Neural cell (in vitro differentiated cells): ENCODE measurements at regions not wholly inside any gene's neighbourhood (a gene's known extent, or its start where the extent isn't known, plus 50 kb on each side); places are given as distances from the start of the nearest gene placed in this dataset.

Source experiments
- H2AFZ ChIP-seq: fragments of 200-600, 300-800 bp; sonication (generic), shearing (Covaris generic); 2 replicates; pipeline ENCODE4 v1.6.0; 2014; ENCODE audit warnings: low read depth, mild to moderate bottlenecking, antibody characterized with exemption, low read length, moderate library complexity
- H3F3A ChIP-seq: fragments of 200-600 bp; shearing (Covaris generic); 2 replicates; pipeline ENCODE4 v1.6.1; 2016; ENCODE audit warnings: mild to moderate bottlenecking, moderate library complexity, mixed read lengths, antibody characterized with exemption, low read length; ENCODE audit not compliant: insufficient read depth, poor library complexity, severe bottlenecking
- H3K27ac ChIP-seq: fragments of 200-600, 300-800 bp; sonication (generic), shearing (Covaris generic); 2 replicates; pipeline ENCODE4 v1.5.1; 2014; ENCODE audit warnings: mild to moderate bottlenecking, low read length, moderate library complexity
- H3K27me3 ChIP-seq: fragments of 300-800, 200-600 bp; sonication (generic), shearing (Covaris generic); 2 replicates; pipeline ENCODE4 v1.6.0; 2014; ENCODE audit warnings: mild to moderate bottlenecking, low read depth, low read length, moderate library complexity; ENCODE audit not compliant: insufficient read depth
- H3K36me3 ChIP-seq: fragments of 300-800, 200-600 bp; sonication (generic), shearing (Covaris generic); 2 replicates; pipeline ENCODE4 v1.5.1; 2014; ENCODE audit warnings: mild to moderate bottlenecking, antibody characterized with exemption, low read length, moderate library complexity; ENCODE audit not compliant: insufficient read depth
- H3K4me2 ChIP-seq: fragments of 300-800, 200-600 bp; sonication (generic), shearing (Covaris generic); 2 replicates; pipeline ENCODE4 v1.6.0; 2014; ENCODE audit warnings: mild to moderate bottlenecking, low read length
- H3K4me3 ChIP-seq: fragments of 300-800, 200-600 bp; sonication (generic), shearing (Covaris generic); 2 replicates; pipeline ENCODE4 v1.5.1; 2014; ENCODE audit warnings: mild to moderate bottlenecking, low read length, moderate library complexity
- H3K79me2 ChIP-seq: fragments of 200-600 bp; shearing (Covaris generic); replicated peaks from 2 replicates; pipeline ENCODE4 v1.6.0; 2014; ENCODE audit warnings: mild to moderate bottlenecking, low read length, moderate library complexity; ENCODE audit not compliant: insufficient read depth
- H3K9ac ChIP-seq: fragments of 300-800, 200-600 bp; sonication (generic), shearing (Covaris generic); 2 replicates; pipeline ENCODE4 v1.6.1; 2016; ENCODE audit warnings: mild to moderate bottlenecking, low read length, mixed read lengths
- H3K9me2 ChIP-seq: fragments of 200-600 bp; shearing (Covaris generic); 2 replicates; pipeline ENCODE4 v1.6.1; 2016; ENCODE audit warnings: mild to moderate bottlenecking, low read length, mixed read lengths; ENCODE audit not compliant: insufficient read depth
- H3K9me3 ChIP-seq: fragments of 200-600, 300-800 bp; sonication (generic), shearing (Covaris generic); 2 replicates; pipeline ENCODE4 v1.6.1; 2016; ENCODE audit warnings: mild to moderate bottlenecking, mixed run types, low read length, moderate library complexity, mixed read lengths
- H4K20me1 ChIP-seq: fragments of 200-600 bp; shearing (Covaris generic); 2 replicates; pipeline ENCODE4 v1.6.1; 2016; ENCODE audit warnings: mild to moderate bottlenecking, mixed run types; ENCODE audit not compliant: insufficient read depth
- CTCF ChIP-seq: fragments of 450-650 bp; IDR thresholded peaks from 2 replicates; pipeline ENCODE4 v1.5.1; 2014; ENCODE audit warnings: antibody characterized with exemption, mild to moderate bottlenecking, moderate library complexity; ENCODE audit not compliant: poor library complexity, severe bottlenecking
- EP300 ChIP-seq: fragments of 450-650 bp; conservative IDR thresholded peaks from 2 replicates; pipeline ENCODE4 v1.6.1; 2014; ENCODE audit warnings: antibody characterized with exemption, mild to moderate bottlenecking, moderate library complexity; ENCODE audit not compliant: poor library complexity, severe bottlenecking
- EZH2 ChIP-seq: fragments of 200-600, 300-800 bp; shearing (Covaris generic), sonication (generic); IDR thresholded peaks from 2 replicates; pipeline ENCODE4 v1.6.1; 2014; ENCODE audit warnings: antibody characterized with exemption, low read length, borderline replicate concordance, mild to moderate bottlenecking; ENCODE audit not compliant: insufficient read depth, poor library complexity, severe bottlenecking
- MXI1 ChIP-seq: fragments of 450-650 bp; conservative IDR thresholded peaks from 2 replicates; pipeline ENCODE4 v1.6.1; 2014; ENCODE audit warnings: antibody characterized with exemption, mild to moderate bottlenecking; ENCODE audit not compliant: poor library complexity, severe bottlenecking
- POLR2AphosphoS5 ChIP-seq: IDR thresholded peaks from 2 replicates; pipeline ENCODE4 v1.6.1; 2012
- RAD21 ChIP-seq: fragments of 450-650 bp; conservative IDR thresholded peaks from 2 replicates; pipeline ENCODE4 v1.6.1; 2014; ENCODE audit warnings: antibody characterized with exemption, mild to moderate bottlenecking, moderate library complexity
- REST ChIP-seq: IDR thresholded peaks from 2 replicates; pipeline ENCODE4 v1.6.1; 2012; ENCODE audit warnings: borderline replicate concordance
- SMC3 ChIP-seq: fragments of 450-650 bp; conservative IDR thresholded peaks from 2 replicates; pipeline ENCODE4 v1.6.1; 2014; ENCODE audit warnings: antibody characterized with exemption, mild to moderate bottlenecking, moderate library complexity; ENCODE audit not compliant: poor library complexity
- TAF1 ChIP-seq: IDR thresholded peaks from 2 replicates; pipeline ENCODE4 v1.6.1; 2012; ENCODE audit warnings: low read depth

- H3K9ac ChIP-seq, result no peak overlapping the region
- H3K27ac ChIP-seq, result no peak overlapping the region
- H3K36me3 ChIP-seq, result no peaks in the 10 kb centered on the region
- H3K79me2 ChIP-seq, result no peaks in the 10 kb centered on the region
- no peak overlapping the region for H3K4me3 ChIP-seq
- no peaks in the 10 kb centered on the region for H4K20me1 ChIP-seq
- H3K9me3 ChIP-seq, result no peaks in the 10 kb centered on the region
- no peaks in the 10 kb centered on the region for H3K9me2 ChIP-seq
- no peak overlapping the region for H3K4me2 ChIP-seq
- H2AFZ ChIP-seq, result no peak overlapping the region
- no peak for TF ChIP-seq EP300
- H3K27me3 ChIP-seq, result no peaks in the 10 kb centered on the region
- H3F3A ChIP-seq, result no peaks in the 10 kb centered on the region
These were observed 324.7 kb upstream of the TLE4 start for GRCh38 chr9:79247021-79247420.

GRCh38 chr9:79250806-79251205 lies 321.0 kb upstream of the TLE4 start:
- Histone ChIP-seq H3F3A (no peaks in the 10 kb centered on the region), H3K9me2 (no peaks in the 10 kb centered on the region), H3K4me2 (no peak overlapping the region), H3K36me3 (no peaks in the 10 kb centered on the region), H4K20me1 (no peaks in the 10 kb centered on the region), H3K4me3 (no peak overlapping the region), H3K79me2 (no peaks in the 10 kb centered on the region), H3K9ac (no peak overlapping the region), H2AFZ (no peak overlapping the region), H3K27ac (no peak overlapping the region), H3K9me3 (no peaks in the 10 kb centered on the region), H3K27me3 (no peaks in the 10 kb centered on the region)
- TF ChIP-seq CTCF (no peak), RAD21 (no peak), POLR2AphosphoS5 (no peak), EZH2 (no peak), MXI1 (no peak), REST (no peak), SMC3 (no peak), EP300 (no peak), TAF1 (no peak)

GRCh38 chr9:79254900-79255650 lies 316.7 kb upstream of the TLE4 start:
- H3K4me2 ChIP-seq, result no peak overlapping the region

More at GRCh38 chr9:79254900-79255650, 316.7 kb upstream of the TLE4 start:
- H3K79me2 ChIP-seq, result no peaks in the 10 kb centered on the region
- no peak for TF ChIP-seq EP300
- no peak for TF ChIP-seq TAF1
- no peak for TF ChIP-seq SMC3
- TF ChIP-seq EZH2, result no peak
- TF ChIP-seq REST, result no peak
- no peak for TF ChIP-seq MXI1
- TF ChIP-seq RAD21, result no peak
- no peak for TF ChIP-seq POLR2AphosphoS5
- TF ChIP-seq CTCF, result no peak
- no peaks in the 10 kb centered on the region for H3K9me3 ChIP-seq
- no peaks in the 10 kb centered on the region for H3F3A ChIP-seq
- no peaks in the 10 kb centered on the region for H4K20me1 ChIP-seq
- H3K4me3 ChIP-seq, result no peak overlapping the region
- no peaks in the 10 kb centered on the region for H3K27me3 ChIP-seq
- no peak overlapping the region for H3K9ac ChIP-seq
- H3K9me2 ChIP-seq, result no peaks in the 10 kb centered on the region
- H3K27ac ChIP-seq, result no peak overlapping the region
- no peaks in the 10 kb centered on the region for H3K36me3 ChIP-seq
- no peak overlapping the region for H2AFZ ChIP-seq
